GM06990 (cell line): ENCODE measurements at regions not wholly inside any gene's neighbourhood (a gene's known extent, or its start where the extent isn't known, plus 50 kb on each side); places are given as distances from the start of the nearest gene placed in this dataset.

ENCODE experiments used
- DNase-seq: peaks from one replicate; pipeline ENCODE4 v3.0.0-alpha.2; 2011; ENCODE audit not compliant: insufficient read length; ENCODE audit errors: extremely low read depth
- H3K27me3 ChIP-seq: replicated peaks from 2 replicates; pipeline ENCODE4 v1.6.0; 2011; ENCODE audit warnings: low read length; ENCODE audit not compliant: control insufficient read depth, insufficient read depth
- H3K36me3 ChIP-seq: 2 replicates; pipeline ENCODE4 v1.5.1; 2011; ENCODE audit warnings: low read length; ENCODE audit not compliant: control insufficient read depth, insufficient read depth
- H3K4me3 ChIP-seq: replicated peaks from 2 replicates; pipeline ENCODE4 v1.5.1; 2011; ENCODE audit warnings: low read depth, mild to moderate bottlenecking, control low read depth, low read length
- TF ChIP-seq, protein P1 (sequence below): IDR thresholded peaks from 2 replicates; pipeline ENCODE4 v1.5.1; 2011; ENCODE audit warnings: low read length, control low read depth, mild to moderate bottlenecking, inconsistent platforms; ENCODE audit not compliant: insufficient read depth, poor library complexity, severe bottlenecking

DNA sequence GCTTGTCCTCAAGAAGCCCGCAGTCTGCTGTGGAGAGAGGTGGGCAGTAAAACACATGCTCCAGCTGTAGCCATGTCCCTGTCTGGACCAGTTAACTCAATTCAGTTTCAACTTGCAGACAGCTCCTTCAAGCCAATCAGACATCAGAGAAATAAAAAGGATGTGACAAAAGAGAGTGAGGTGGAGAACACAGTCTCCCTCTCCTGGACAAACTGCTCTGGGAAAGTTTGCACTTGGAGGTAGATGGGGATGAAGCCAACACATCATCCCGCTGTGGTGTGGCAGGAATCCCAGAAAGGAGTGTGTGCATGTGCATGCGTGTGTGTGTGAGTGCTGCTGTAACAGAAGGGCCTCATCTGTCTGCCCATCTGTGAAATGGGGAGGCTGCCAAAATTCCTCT, 358.6 kb upstream of the ASIC2 start:
- no peaks in the 10 kb centered on the region for H3K27me3 ChIP-seq
- no peaks in the 10 kb centered on the region for H3K36me3 ChIP-seq
- no peak for DNase-seq
- TF ChIP-seq, protein P1, sequence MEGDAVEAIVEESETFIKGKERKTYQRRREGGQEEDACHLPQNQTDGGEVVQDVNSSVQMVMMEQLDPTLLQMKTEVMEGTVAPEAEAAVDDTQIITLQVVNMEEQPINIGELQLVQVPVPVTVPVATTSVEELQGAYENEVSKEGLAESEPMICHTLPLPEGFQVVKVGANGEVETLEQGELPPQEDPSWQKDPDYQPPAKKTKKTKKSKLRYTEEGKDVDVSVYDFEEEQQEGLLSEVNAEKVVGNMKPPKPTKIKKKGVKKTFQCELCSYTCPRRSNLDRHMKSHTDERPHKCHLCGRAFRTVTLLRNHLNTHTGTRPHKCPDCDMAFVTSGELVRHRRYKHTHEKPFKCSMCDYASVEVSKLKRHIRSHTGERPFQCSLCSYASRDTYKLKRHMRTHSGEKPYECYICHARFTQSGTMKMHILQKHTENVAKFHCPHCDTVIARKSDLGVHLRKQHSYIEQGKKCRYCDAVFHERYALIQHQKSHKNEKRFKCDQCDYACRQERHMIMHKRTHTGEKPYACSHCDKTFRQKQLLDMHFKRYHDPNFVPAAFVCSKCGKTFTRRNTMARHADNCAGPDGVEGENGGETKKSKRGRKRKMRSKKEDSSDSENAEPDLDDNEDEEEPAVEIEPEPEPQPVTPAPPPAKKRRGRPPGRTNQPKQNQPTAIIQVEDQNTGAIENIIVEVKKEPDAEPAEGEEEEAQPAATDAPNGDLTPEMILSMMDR: no peak
- H3K4me3 ChIP-seq: no peak overlapping the region

DNA sequence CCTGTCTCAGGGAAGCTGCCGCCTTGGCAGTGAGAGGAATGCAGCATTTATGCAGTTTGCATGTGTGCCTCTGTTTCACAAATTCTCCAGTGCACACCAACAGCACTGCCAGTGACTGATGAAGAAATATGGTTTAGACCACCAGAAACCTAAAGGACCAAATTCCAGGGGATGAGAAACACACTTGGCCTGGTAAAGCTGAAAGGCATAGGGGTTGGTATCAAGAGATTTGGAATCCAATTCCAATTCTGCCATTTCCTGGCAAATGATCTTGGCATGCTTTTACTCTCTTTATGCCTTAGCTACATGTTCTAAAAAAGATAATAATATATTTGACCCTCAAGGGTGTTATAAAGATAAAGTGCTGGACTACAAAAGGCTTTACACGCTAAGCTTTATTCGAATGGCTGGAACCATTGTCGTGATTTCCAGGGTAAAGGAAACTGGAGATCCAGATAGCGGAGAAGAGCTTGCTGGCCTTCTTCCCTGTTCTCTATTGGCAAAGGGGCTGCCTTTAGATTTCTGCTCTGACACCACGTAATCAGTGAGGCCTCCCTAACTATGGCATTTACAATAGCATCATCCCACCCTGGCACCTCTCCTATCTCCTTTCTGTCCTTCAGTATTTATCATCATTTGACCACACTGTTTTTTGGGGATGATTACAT, 359.8 kb upstream of the ASIC2 start:
- TF ChIP-seq, protein P1: no peak
- no peaks in the 10 kb centered on the region for H3K27me3 ChIP-seq
- H3K36me3 ChIP-seq: no peaks in the 10 kb centered on the region
- H3K4me3 ChIP-seq: no peak overlapping the region
- DNase-seq: no peak

DNA sequence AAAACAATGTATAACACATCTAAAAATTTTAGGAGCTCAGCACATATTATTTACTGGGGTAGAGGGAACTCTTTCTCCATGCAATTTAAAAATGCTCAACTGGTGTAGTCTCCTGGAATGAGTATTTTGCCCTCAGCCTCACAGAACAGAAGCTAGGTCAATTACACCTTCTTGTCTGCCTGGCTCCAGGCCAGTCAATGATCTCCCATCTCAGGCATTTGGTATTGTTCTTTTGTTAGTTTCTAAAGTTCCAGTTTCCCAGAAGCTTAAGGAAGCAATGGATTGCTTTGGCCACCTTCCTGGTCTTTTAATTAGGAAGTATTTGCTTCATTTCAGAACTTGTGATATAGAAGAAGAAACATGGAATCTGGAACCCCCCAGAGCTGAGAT, 360.3 kb upstream of the ASIC2 start:
- no peak overlapping the region for H3K4me3 ChIP-seq
- TF ChIP-seq, protein P1: no peak
- H3K36me3 ChIP-seq: no peaks in the 10 kb centered on the region
- DNase-seq: no peak
- no peaks in the 10 kb centered on the region for H3K27me3 ChIP-seq

DNA sequence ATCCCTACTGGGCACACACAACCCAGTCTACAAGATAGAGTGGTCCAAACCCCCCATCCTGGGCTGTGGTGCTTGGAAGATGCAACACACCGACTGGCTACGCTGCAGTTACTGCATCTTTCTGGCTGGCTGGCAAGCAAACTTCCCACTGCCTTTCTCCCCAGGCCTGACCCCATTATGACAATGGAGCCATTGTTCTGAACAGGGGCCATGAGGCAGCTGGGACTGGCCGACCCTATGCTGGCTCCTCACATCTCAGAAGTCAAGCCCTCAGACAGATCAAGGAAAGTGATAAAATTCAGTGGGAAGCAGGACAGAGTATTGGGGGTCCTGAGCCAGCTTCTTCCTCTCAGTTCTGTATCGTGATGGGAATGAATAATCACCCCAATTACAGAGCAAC, 364.1 kb upstream of the ASIC2 start:
- no peaks in the 10 kb centered on the region for H3K27me3 ChIP-seq
- TF ChIP-seq, protein P1: no peak

DNA sequence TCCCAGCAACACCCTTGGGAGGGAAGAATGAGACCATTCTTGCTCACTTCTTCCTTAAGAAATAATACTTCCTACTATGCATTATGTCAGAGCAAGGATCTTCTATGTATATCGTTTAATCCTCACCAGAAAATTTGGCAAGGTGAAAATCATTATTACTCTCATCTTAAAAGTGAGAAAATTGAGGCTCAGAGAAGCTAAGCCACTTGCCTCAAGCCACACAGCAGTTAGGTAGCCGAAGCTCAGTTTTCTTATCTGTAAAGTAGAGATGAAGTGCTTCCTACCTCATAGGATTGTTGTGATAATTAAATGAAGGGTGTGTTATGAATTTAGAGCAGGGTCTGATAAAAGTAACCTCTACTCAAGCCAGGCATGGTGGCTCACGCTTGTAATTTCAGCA, 368.9 kb upstream of the ASIC2 start:
- no peaks in the 10 kb centered on the region for H3K36me3 ChIP-seq
- H3K27me3 ChIP-seq: no peaks in the 10 kb centered on the region
- no peak overlapping the region for H3K4me3 ChIP-seq
- TF ChIP-seq, protein P1: no peak
- no peak for DNase-seq

More for the DNA sequence above, 364.1 kb upstream of the ASIC2 start:
- no peak for DNase-seq
- Histone ChIP-seq H3K4me3 (no peak overlapping the region), H3K36me3 (no peaks in the 10 kb centered on the region)
